GM21381 (cell line): ENCODE measurements at regions not wholly inside any gene's neighbourhood (a gene's known extent, or its start where the extent isn't known, plus 50 kb on each side); places are given as distances from the start of the nearest gene placed in this dataset.
"Not testable (repeated sequence)": the region's sequence is repeated elsewhere in the genome, so short reads cannot be mapped to it uniquely, and the experiment has no call there.

ENCODE experiments used
- ATAC-seq: cut with Tn5 transposase; IDR thresholded peaks from one replicate; pipeline ENCODE4 v1.9.1; 2021; ENCODE audit warnings: mild to moderate bottlenecking, moderate library complexity; ENCODE audit not compliant: unreplicated experiment

GRCh38 chr12:76292891-76293290 is 55.3 kb downstream of the BBS10 start:
- not testable (repeated sequence) for ATAC-seq

- ATAC-seq, result not testable (repeated sequence)
These were observed 55.9 kb downstream of the BBS10 start for GRCh38 chr12:76292305-76292704.

- ATAC-seq, result no peak
These were observed 57.0 kb downstream of the BBS10 start for GRCh38 chr12:76290963-76291859.

GRCh38 chr12:76288218-76288617 is 60.0 kb downstream of the BBS10 start:
- no peak for ATAC-seq

- ATAC-seq, result no peak
These were observed 63.1 kb downstream of the BBS10 start for GRCh38 chr12:76284816-76285750.

GRCh38 chr12:76282744-76283143 is 65.5 kb downstream of the BBS10 start:
- ATAC-seq, result no peak

- no peak for ATAC-seq
These were observed 70.7 kb downstream of the BBS10 start for GRCh38 chr12:76277480-76277879.

- no peak for ATAC-seq
These were observed 71.6 kb downstream of the BBS10 start for GRCh38 chr12:76276499-76277151.

- no peak for ATAC-seq
These were observed 72.6 kb downstream of the BBS10 start for GRCh38 chr12:76275511-76276093.

GRCh38 chr12:76274420-76275083 is 73.7 kb downstream of the BBS10 start:
- no peak for ATAC-seq

GRCh38 chr12:76272287-76272686 is 75.9 kb downstream of the BBS10 start:
- no peak for ATAC-seq

- ATAC-seq, result no peak
These were observed 77.4 kb downstream of the BBS10 start for GRCh38 chr12:76270657-76271358.

- no peak for ATAC-seq
These were observed 79.9 kb downstream of the BBS10 start for GRCh38 chr12:76268267-76268666.

GRCh38 chr12:76266797-76267196 is 81.4 kb downstream of the BBS10 start:
- no peak for ATAC-seq

- ATAC-seq, result no peak
These were observed 82.6 kb downstream of the BBS10 start for GRCh38 chr12:76265424-76266180.

GRCh38 chr12:76264611-76265012 is 83.6 kb downstream of the BBS10 start:
- no peak for ATAC-seq

GRCh38 chr12:76263696-76264095 is 84.5 kb downstream of the BBS10 start:
- no peak for ATAC-seq

GRCh38 chr12:76260390-76260748 is 87.8 kb downstream of the BBS10 start:
- no peak for ATAC-seq
